Activated CD4-positive, alpha-beta T cell treated with anti-CD3 and anti-CD28 coated beads, Interleukin-2, amount 50 U/mL, for 1 hour (primary cell): ENCODE measurements at regions not wholly inside any gene's neighbourhood (a gene's known extent, or its start where the extent isn't known, plus 50 kb on each side); places are given as distances from the start of the nearest gene placed in this dataset.

Experiments
- DNase-seq: peaks from one replicate; pipeline ENCODE4 v3.0.0-alpha.2; 2020

DNA sequence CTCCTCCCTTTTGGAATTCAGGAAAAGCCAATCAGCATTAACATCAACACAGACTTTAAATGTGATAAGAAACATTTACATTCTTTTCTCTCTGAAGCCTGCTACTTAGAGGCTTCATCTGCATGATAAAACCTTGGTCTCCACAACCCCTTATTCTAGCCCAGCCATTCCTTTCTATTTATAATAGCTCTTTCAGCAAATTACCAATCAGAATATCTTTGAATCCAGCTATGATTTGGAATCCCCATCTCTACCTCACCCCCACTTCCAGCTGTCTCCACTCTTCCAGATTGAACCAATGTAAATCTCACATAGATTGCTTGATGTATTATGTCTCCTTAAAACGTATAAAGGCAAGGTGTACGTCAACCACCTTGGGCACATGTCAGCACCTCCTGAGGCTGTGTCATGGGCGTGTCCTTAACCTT lies 139.7 kb downstream of the TUSC7 start:
- DNase-seq, result no peak

DNA sequence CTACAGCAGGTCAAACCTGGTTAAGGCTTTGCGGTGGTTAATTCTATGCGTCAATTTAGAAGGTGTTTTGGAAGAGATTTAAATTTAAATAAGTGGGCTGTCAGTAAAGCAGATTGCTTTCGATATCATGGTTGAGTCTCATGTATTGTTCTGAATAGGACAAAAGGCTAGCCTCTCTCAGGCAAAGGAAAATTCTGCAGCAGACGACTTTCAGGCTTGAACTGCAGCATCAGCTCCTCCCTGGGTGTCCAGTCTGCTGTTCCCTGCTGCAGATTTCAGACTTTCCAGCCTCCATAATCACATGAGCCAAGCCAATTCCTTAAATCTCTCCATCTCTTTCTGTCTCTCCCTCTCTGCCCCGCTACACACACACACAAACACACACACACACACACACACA lies 143.2 kb downstream of the TUSC7 start:
- no peak for DNase-seq

GRCh38 chr3:116863270-116863770 lies 153.7 kb downstream of the TUSC7 start:
- no peak for DNase-seq

- no peak for DNase-seq
Measured at GRCh38 chr3:116863822-116864589, 154.4 kb downstream of the TUSC7 start.

GRCh38 chr3:116864590-116864927 lies 155.0 kb downstream of the TUSC7 start:
- no peak for DNase-seq

GRCh38 chr3:116870379-116870778 lies 160.8 kb downstream of the TUSC7 start:
- DNase-seq, result no peak

DNA sequence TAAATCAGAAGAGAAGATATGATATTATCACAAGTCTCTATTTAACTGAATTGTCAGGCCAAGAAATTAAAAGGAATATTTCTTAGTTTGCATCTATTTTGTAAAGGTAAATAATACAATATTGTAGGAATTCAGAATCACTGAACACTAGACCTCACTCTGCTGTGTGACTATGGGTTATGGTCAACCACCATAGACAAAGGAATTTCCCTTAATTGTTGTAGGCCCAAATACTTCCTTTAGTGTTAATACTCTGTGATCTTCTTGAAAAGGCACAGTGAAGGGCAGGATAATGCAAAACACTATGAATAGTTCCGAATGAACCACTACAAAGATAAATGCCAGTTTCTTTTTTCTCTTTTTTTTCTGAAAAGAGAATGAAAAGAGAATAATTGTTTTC lies 162.3 kb downstream of the TUSC7 start:
- no peak for DNase-seq

GRCh38 chr3:116872688-116873087 lies 163.1 kb downstream of the TUSC7 start:
- DNase-seq, result no peak

DNA sequence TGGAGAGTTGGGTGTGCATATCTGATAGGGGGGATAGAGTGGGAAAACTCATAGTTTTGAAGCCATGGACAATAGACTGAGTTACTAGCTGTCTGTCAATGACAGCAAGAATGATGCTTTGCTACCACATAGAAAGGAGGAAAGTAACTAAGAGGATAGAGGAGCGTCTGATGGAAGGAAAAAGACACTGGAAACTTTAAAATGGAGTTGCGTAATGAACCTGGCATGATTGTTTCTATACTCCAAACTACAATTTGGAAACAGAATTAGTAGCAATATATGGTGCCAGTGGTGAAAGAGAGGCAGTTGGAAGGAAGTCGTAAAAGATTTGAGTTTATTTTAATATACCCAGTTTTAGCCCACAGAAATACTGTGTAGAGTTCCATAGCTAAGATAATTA lies 163.6 kb downstream of the TUSC7 start:
- DNase-seq, result no peak

GRCh38 chr3:116877968-116878367 lies 168.4 kb downstream of the TUSC7 start:
- no peak for DNase-seq

DNA sequence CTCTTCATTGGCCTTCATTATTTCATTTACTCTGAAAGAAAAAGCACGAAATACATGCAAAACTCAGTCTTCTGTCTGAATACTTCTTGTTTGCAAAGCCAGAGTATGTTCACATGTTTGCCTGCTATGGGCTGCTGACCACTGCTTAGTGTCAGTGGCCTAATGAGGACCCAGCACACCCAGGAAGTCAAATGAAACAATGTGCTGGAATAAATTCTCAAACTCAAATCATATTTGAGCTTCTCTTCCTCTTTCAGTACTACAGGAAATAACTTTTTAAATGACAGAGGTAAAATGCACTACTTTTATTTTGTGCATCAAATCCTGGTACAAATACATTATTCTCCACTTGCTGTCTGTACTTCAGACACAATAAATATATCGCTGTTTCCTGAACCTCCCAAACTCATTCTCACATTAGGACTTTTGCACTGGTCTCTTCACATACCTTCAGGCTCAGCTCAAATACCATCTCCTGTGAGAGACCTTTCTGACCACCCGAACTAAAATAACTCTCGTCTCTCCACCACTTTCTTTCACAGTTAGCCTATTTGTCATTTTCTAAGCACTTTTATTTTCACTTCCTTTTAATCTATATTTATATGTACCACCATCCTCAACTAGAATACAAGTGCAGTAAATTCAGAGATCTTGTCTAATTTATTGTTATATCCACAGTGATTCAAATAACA lies 176.8 kb downstream of the TUSC7 start:
- no peak for DNase-seq

- DNase-seq, result no peak
Measured at GRCh38 chr3:116896116-116896515, 186.5 kb downstream of the TUSC7 start.

- no peak for DNase-seq
Measured at GRCh38 chr3:116897382-116897781, 187.8 kb downstream of the TUSC7 start.

DNA sequence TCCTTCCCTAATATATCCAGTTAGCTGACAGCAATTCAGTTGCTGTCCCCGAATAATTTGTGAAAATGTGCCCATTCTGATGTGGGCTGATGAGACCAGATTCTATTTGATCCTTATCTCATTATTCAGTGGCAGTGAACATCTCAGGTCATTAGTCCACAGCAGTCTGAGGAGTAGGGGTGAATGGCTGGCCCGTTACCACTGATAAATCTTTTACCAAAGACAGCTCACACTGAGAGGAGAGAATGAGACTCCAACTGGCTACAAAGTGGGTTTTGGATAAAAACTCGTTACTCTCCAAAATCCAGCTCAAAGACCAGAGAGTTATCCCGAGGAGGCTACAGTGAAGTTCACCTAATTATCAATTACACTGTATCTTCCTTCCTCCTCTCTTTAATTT lies 189.7 kb downstream of the TUSC7 start:
- DNase-seq, result no peak

DNA sequence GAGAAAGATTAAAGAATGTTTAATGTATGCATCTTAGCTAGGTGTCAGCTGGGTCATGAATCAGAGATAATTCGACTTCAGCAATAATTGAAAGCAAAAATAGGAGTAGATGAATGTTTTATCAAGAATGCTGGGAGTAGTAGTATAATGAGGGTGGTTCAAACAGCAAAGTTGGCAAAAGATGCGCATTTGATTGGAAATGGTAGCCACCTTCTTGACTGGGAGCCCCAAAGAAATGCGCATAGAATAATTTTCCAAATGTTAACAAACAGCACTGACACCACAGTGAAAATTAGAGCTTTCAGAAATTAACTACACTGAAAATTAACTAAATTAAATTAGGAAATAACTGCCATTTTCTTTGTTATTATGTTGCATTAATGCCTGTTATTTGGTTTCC lies 195.8 kb downstream of the TUSC7 start:
- no peak for DNase-seq

- no peak for DNase-seq
Measured at GRCh38 chr3:116905794-116906193, 196.2 kb downstream of the TUSC7 start.

- DNase-seq, result no peak
Measured at GRCh38 chr3:116912116-116912515, 202.5 kb downstream of the TUSC7 start.

DNA sequence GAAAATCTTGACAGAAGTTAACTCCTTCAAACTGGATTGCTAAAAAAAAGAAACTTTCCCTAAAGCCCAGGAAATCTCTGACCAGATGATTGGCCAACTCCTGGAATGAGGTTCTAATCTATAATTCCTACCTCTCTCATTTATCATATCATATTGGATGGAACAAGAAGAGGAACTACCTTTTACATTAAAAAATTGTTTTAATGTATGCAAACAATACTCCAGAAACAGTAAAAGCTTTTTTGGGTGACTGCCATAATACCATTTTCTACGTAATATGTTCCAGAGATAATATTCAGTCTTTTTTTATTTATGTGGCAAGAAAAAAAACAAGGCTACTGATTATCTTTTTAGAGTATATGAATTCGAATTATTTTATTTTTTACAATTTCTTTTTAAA lies 204.4 kb downstream of the TUSC7 start:
- no peak for DNase-seq

DNA sequence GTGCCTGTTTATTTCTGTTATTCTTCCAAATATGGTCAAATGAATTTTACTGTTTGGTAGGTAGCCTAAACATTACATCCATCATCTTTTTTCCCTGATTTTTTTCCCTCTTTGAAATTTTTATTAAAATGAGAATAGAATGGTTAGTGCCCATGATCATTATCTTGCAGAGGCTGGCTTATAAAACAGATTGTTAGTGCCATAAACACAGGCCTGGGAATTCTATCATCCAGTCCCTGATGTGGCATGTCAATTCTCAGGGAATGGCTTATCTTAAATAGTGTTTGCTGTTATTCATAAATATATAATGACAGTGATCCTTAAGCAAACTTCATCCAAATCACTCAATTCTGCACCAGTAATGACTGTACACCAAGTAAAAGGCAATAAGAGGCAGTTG lies 207.3 kb downstream of the TUSC7 start:
- no peak for DNase-seq

- no peak for DNase-seq
Measured at GRCh38 chr3:116920826-116921610, 211.4 kb downstream of the TUSC7 start.

DNA sequence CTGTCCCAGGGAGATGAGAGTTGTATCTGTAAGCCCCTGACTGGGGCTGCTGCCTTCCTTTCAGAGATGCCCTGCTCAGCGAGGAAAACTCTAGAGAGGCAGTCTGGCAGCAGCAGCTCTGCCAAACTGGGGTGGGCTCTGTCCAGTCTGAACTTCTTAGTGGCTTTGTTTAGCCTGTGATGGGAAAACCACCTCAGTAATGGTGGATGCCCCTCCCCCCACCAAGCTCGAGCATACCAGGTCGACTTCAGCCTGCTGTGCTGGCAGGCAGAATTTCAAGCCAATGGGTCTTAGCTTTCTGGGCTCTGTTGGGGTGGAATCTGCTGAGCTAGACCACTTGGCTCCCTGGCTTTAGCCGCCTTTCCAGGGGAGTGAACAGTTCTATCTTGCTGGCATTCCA lies 218.3 kb downstream of the TUSC7 start:
- no peak for DNase-seq

DNA sequence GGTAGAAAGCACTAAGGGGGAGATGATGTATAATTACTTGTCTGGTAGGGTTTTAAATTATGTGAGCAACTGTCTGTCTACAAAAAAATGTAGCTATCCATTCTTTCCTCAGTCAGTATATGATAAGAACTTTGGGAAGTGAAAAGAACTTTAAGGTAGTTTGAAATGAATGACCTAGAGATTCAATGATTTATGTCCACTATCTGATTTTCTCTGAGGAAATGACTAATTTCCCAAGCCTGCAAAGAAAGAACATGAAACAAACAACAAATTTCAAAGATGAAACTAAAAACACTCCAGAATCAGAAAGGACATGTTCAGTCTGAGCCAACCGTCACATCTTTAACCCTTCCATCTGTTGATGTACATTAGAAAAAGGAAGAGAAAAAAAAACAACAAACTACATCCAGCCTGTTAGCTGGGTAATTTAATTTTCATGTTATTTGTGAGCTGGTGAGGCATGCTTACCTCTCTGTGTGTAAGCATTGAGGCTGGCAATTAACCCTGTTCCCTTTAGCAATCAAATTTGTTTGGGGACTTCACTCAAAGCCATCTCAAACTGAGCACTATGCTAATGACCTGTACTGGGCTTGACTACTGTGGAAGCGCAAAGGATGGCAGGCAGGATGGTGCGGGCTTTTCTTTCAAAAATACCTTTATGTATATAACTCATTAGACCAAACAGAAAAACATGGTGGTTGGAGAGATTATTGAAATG lies 220.1 kb downstream of the TUSC7 start:
- no peak for DNase-seq

DNA sequence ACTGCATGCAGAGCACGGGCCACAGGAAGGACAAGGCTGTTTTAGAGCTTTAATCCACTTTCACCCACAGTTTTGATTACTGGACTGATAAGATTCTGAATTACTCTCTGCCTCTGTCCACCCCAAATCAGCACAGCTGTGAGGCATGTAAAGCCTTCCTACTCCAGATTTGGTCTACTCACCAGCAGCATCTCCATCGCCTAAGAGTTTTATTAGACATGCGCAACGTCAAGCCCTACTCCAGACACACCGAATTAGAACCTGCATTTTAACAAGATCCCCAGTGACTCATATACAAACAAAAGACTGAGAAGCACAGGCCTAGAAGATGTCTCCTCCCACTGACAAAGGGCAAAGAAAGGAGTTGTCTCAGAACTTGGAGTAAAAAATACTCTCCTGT lies 221.2 kb downstream of the TUSC7 start:
- DNase-seq, result no peak
